ENCODE measurements at regions not wholly inside any gene's neighbourhood (a gene's known extent, or its start where the extent isn't known, plus 50 kb on each side); places are given as distances from the start of the nearest gene placed in this dataset.

GRCh38 chr4:157908691-157909090 lies 264.1 kb downstream of the GASK1B start:
- Mint-ChIP-seq H3K4me3 (ENCODE audit: unreplicated experiment) (no peak overlapping the region), H3K27me3 (ENCODE audit: insufficient read depth, unreplicated experiment) (no peaks in the 10 kb centered on the region), H3K27ac (ENCODE audit: low read depth, unreplicated experiment) (no peak overlapping the region), H3K4me1 (ENCODE audit: insufficient read depth, unreplicated experiment) (no peaks in the 10 kb centered on the region), H3K36me3 (ENCODE audit: insufficient read depth, unreplicated experiment) (no peaks in the 10 kb centered on the region), H3K9me3 (ENCODE audit: unreplicated experiment) (no peaks in the 10 kb centered on the region)
- no peak for DNase-seq (ENCODE audit: unreplicated experiment)
- ChIA-PET CTCF (no interaction called here), POLR2A (no interaction called here)
- intact Hi-C loops (cut with micrococcal nuclease), result no loop called here
- no TSS peak for BruUV-seq (replicated peaks)
- TF ChIP-seq CTCF (IDR thresholded peaks at IDR 0.05; ENCODE audit: unreplicated experiment), result no peak

- CTCF ChIA-PET, result no interaction called here
- intact Hi-C loops (cut with micrococcal nuclease), result no loop called here
- H3K27ac Mint-ChIP-seq (ENCODE audit: low read depth, unreplicated experiment), result no peak overlapping the region
- H3K4me1 Mint-ChIP-seq (ENCODE audit: insufficient read depth, unreplicated experiment), result no peaks in the 10 kb centered on the region
- DNase-seq (ENCODE audit: unreplicated experiment), result no peak
- no TSS peak for BruUV-seq (replicated peaks)
- H3K4me3 Mint-ChIP-seq (ENCODE audit: unreplicated experiment), result no peak overlapping the region
- H3K27me3 Mint-ChIP-seq (ENCODE audit: insufficient read depth, unreplicated experiment), result no peaks in the 10 kb centered on the region
- no peaks in the 10 kb centered on the region for H3K36me3 Mint-ChIP-seq (ENCODE audit: insufficient read depth, unreplicated experiment)
- POLR2A ChIA-PET, result interaction anchor here (1.0 kb wide), 1 partner anchor 11 kb away, joined by 3 read pairs; no protein-coding TSS in a partner anchor
- H3K9me3 Mint-ChIP-seq (ENCODE audit: unreplicated experiment), result no peaks in the 10 kb centered on the region
- no peak for TF ChIP-seq CTCF (IDR thresholded peaks at IDR 0.05; ENCODE audit: unreplicated experiment)
Observed at GRCh38 chr4:157908031-157908430, 264.8 kb downstream of the GASK1B start.

GRCh38 chr4:157907226-157907946 lies 265.4 kb downstream of the GASK1B start:
- BruUV-seq (replicated peaks), result no TSS peak
- no peak for TF ChIP-seq CTCF (IDR thresholded peaks at IDR 0.05; ENCODE audit: unreplicated experiment)
- Mint-ChIP-seq H3K36me3 (ENCODE audit: insufficient read depth, unreplicated experiment) (no peaks in the 10 kb centered on the region), H3K27me3 (ENCODE audit: insufficient read depth, unreplicated experiment) (no peaks in the 10 kb centered on the region), H3K27ac (ENCODE audit: low read depth, unreplicated experiment) (no peak overlapping the region), H3K4me3 (ENCODE audit: unreplicated experiment) (no peak overlapping the region), H3K4me1 (ENCODE audit: insufficient read depth, unreplicated experiment) (no peaks in the 10 kb centered on the region), H3K9me3 (ENCODE audit: unreplicated experiment) (no peaks in the 10 kb centered on the region)
- no peak for DNase-seq (ENCODE audit: unreplicated experiment)
- POLR2A ChIA-PET, result interaction anchor here (1.0 kb wide), 1 partner anchor 11 kb away, joined by 3 read pairs; no protein-coding TSS in a partner anchor
- CTCF ChIA-PET, result interaction anchor here (0.7 kb wide), 1 partner anchor 887 kb away, joined by 4 read pairs; no protein-coding TSS in a partner anchor
- intact Hi-C loops (cut with micrococcal nuclease), result no loop called here

GRCh38 chr4:157898836-157899605 lies 273.8 kb downstream of the GASK1B start:
- H3K9me3 Mint-ChIP-seq (ENCODE audit: unreplicated experiment), result no peaks in the 10 kb centered on the region
- H3K27ac Mint-ChIP-seq (ENCODE audit: low read depth, unreplicated experiment), result no peak overlapping the region
- BruUV-seq (replicated peaks), result no TSS peak
- intact Hi-C loops (cut with micrococcal nuclease), result no loop called here
- ChIA-PET CTCF (interaction anchor here (0.6 to 0.7 kb wide), 2 partner anchors 386 to 446 kb away, joined by 3 to 4 read pairs; no protein-coding TSS in a partner anchor), POLR2A (no interaction called here)
- no peaks in the 10 kb centered on the region for H3K27me3 Mint-ChIP-seq (ENCODE audit: insufficient read depth, unreplicated experiment)
- H3K36me3 Mint-ChIP-seq (ENCODE audit: insufficient read depth, unreplicated experiment), result no peaks in the 10 kb centered on the region
- DNase-seq (ENCODE audit: unreplicated experiment), result no peak
- no peak for TF ChIP-seq CTCF (IDR thresholded peaks at IDR 0.05; ENCODE audit: unreplicated experiment)
- H3K4me1 Mint-ChIP-seq (ENCODE audit: insufficient read depth, unreplicated experiment), result no peaks in the 10 kb centered on the region
- H3K4me3 Mint-ChIP-seq (ENCODE audit: unreplicated experiment), result no peak overlapping the region

All from MCF 10A (cell line).